COR-L47 (cell line): ENCODE measurements at regions not wholly inside any gene's neighbourhood (a gene's known extent, or its start where the extent isn't known, plus 50 kb on each side); places are given as distances from the start of the nearest gene placed in this dataset.

Experiments
- DNase-seq: peaks from one replicate; lab custom pipeline; 2025; lab: John Stamatoyannopoulos, UW

DNA sequence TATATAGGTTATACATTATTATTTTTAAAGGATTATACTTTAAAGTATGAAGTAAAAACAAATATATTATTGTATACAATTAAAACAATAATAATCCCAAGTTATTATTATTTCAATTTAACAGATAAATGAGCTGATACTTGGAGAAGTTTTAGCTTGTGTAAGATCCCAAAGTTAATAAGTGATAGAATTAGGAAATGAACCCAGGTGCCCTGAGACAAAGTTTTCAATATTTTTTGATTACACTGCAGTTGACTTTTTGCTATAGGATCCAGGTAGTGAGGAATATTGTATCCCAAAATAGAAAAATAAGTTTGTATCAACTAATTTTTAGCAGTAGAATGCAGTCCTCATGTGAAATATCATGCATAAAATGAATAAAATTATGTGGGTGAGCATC lies 543.2 kb upstream of the ZNF608 start:
- no peak for DNase-seq

DNA sequence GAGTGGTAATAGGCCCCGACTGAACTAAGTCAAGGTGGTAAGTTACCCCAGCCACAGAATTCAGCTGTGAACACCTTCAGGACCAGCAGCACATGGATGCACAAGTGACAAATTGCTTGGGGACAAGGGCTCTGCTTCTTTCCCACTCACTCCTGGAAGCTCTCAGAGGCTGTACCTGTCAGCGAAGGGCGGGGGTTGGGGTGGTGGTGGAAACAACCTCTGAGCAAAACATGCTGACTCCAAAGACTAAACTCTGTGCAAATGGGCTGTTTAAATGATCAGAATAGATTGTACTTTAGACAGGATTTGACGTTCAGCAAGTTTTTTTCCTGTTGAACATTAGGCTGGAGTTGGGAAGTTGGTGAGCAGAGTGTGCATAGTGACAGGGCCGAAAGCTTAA lies 544.5 kb upstream of the ZNF608 start:
- no peak for DNase-seq

DNA sequence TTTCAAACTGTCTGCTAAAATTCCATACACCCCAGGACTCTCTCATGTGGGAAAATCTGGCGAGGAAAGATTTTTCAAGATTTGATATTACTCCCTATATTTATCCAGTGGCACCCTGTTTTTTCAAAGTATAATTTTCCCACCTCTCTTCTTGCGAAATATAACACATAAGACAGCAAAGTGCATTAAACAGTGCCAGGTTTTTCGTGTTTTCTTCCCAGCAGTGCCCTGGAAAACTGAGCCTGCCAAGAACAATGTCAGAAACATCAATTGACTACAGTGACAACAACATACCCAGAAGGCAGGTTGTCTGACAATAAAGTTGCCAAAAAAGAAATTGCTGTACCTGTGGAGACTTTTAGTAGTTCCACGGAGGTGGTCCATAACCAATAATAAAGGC lies 545.0 kb upstream of the ZNF608 start:
- DNase-seq: no peak

DNA sequence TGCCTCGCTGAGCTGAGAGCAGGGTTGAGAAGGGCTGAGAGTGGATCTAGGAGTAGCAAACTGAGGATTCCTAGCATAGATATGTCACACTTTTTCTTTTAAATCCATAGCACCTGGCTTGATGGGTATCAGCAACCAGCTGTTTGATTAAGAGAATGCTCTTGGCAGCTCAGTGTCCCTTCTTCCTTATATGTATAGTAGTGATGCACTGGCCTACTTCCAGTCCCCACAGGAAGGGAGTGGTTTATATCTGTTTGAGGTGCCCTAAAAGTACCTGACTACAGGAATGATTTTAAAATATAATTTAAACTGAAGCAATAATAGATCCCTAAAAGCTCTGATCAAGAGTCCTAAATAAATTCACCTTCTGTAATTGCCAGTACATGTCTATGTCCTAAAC lies 546.8 kb upstream of the ZNF608 start:
- DNase-seq: no peak

DNA sequence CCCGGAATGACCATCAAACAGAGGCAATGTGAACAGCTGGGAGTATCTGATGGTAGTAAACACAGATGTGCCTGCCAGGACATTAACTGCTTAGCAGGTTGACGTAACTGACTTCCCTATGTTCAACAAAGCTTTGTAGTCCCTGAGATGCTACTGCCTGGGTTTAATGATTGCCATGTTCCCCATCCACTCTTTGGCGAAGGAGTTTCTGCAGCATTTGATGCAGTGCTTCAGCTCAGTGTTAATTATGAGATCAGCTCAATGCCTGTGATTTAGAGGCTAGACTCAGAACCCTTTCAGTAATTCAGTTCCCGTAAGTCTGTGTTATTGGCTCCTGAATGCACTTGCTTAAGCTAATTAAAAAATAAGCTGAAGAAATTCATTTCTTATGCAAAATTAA lies 547.3 kb upstream of the ZNF608 start:
- no peak for DNase-seq

DNA sequence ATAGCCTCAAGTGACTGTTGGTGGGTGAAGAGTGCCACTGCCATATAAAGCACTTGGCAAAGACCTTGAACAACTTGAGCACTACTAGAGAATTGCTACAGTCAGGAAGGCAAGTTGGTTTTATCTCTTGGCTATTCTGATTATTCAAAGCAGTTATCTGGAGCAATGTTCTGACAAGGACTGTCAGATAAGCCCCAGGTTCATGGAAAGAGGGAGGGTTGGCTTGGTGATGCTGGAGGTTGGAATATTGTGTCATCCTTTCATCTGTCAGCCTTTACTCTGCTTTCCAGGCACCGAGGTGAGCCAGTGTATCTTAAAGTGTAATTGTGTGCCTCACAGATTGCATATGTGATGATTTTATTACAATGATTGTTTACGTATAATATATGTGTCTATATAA lies 548.4 kb upstream of the ZNF608 start:
- DNase-seq: no peak

DNA sequence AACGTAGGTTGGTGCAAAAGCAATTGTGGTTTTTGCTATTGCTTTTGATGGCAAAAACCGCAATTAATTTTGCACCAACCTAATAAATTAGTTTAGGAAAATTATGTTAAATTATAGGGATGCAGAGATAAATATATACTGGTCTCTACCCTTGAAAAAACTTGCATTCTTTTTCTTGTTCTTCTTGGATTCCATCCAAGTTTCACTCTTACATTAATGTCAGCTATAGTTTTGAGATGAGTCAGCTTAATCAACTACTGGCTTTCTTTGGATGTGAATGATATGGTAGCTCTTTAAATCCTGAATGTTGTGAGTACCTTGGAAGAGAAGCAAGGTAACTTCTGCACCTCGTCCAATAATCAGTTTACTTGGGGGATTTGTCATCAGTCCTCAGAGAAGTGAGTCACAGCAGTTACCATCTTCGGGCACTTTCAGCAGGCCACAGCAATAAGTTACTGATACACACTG lies 549.0 kb upstream of the ZNF608 start:
- no peak for DNase-seq

DNA sequence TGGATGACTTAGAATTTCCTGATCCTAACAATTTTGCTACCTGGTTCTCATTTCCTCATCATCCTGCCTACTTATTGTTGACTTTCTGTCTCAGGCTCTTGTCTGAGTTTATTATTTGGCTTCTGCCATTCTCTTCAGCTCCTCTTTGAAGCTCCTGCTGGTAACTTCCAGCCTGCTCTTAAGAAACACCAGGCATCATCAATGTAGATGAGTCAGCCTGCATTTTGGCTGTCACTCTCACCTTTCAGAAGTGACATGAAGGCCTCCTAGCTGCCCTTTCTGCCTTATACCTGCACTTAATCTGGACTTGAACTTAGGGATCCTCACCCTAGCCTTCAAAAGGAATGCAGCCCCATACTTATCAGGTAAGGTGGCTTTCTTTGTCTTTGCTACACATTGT lies 551.8 kb upstream of the ZNF608 start:
- DNase-seq: no peak

DNA sequence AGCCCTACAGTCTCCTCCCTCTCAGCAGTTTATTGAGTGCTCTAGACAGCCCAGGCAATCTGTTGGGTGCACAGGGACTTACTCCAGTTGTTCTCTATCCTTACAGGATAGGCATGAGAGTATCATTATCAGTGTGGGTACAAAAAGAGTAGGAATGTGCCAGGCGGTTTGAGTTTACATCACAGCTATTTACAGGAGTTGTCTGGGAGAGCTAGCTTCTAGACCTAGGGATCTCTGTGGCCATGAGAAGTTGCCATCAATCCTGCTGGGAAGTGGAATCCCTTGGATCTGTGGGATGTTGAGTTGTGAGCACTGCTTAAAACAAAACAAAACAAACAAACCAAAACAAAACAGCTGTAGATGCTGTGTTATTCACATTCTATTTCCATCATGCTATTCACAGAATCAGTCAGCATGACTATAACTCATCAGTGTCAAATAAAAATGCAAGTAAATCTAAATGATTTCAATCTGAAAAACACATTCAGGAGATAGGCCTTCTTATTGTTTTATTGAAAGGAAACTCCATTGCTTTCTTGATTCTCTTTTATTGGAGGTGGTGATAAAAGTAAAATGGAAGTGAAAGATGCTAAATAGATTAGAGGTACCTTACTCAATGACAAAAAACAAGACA lies 552.4 kb upstream of the ZNF608 start:
- DNase-seq: no peak

DNA sequence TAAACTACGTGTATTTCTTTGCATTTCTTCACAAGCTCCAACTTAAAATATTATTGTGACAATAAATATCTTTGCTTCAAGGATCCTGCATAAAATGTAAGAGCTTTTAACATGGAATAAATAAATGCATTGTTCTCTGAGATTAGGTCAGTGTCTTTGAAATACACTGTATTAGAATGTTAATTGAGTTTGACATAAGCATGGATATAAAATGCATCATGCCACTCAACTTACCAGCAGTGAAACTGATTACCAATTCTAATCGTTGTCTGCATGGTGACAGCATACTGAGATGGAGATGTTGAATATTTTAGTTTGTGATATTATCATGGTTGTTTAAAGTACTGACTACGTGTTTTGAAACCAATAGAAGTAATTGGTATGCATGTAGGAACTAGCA lies 555.3 kb upstream of the ZNF608 start:
- DNase-seq: no peak

DNA sequence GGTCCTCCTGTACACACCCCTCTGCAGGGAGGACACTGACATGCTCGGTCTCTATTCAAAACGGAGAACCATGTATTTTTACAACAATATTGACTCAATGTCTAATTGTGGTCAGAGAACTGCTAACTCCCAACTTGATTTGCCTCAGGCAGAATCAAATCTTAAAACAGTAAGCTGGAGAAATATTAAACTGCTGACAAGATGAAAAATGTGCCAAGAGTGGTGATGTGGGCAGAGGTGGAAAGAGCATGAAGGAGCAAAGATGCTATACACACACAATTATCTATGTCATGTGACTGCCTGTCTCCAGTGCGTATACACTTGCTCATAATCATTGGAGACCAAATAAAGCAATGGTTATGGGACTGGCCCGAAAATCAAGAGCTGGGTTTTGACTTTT lies 556.1 kb upstream of the ZNF608 start:
- no peak for DNase-seq

DNA sequence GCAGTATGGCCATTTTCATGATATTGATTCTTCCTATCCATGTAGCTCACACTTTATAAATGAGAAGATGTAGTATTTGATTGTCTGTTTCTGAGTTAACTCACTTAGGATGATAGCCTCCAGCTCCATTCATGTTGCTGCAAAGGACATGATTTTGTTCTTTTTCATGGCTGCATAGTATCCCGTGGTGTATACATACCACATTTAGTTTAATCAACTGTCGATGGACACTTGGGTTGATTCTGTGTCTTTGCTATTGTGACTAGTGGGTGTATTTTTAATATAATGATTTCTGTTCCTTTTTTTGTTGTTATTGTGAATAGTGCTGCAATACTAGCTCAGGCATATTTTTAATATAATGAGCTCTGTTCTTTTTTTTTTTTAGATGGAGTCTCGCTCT lies 560.3 kb upstream of the ZNF608 start:
- DNase-seq: no peak

DNA sequence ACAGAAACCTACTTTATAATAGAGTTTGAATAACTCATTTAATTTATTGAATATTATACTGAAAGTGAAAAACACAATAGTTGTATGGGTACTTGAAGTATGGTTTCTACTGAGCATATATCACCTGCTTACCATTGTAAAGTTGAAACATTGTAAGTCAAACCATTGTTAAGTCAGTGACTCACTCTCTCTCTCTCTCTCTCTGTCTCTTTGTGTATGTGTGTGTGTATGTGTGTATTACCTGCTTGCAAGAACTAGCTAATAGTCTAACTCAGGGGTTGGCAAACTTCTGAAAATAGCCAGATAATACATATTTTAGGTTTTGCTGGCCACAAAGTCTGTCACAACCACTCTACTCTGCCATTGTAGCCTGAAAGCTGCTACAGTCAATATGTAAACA lies 564.3 kb upstream of the ZNF608 start:
- DNase-seq: no peak

DNA sequence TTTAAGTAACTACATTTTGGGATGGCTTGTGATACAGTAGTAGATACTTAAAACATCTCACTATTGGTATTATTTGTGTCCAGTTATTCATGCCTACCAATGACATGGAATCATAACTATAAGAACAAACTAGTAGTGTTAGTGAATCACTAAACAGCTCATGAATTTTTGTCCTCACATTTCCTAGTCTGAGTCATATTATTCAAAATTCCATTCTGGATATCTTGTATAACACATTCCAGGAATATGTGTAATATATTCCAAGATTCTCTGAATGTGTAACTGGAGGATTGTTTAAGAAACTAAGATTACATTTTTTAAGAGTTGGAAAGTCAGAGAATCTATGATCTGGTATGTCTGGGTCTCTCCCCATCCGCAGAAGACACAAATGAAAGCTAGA lies 565.3 kb upstream of the ZNF608 start:
- DNase-seq: no peak

DNA sequence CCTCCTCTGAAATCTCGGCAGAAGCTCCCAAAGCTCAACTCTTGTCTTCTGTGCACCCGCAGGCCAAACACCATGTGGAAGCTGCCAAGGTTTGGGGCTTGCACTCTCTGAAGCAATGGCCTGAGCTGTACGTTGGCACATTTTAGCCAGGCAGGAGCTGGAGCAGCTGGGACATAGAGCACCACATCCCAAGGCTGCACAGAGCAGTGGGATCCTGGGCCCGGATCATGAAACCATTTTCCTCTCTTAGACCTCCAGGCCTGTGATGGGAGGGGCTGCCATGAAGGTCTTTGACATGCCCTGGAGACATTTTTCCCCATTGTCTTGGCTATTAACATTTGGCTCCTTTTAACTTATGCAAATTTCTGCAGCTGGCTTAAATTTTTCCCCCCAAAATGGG lies 567.1 kb upstream of the ZNF608 start:
- DNase-seq: no peak

DNA sequence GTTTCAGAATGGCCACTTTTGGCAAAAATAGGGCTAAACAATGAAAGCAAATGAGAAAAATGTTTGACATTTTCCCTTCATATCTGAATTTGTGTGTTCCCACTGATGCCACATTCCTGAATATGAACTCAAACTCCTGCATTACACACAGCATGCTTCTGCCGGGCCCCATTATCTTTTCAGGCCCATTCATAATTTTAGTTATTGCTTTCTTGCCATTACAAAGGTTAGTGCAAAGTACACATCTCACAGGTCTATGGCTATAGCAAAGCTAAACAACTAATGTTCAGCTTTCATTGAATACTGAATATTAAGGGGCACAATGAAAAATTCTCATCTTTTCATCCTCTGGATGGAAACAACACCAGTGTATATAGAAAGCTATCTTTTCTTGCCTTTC lies 568.9 kb upstream of the ZNF608 start:
- DNase-seq: no peak

DNA sequence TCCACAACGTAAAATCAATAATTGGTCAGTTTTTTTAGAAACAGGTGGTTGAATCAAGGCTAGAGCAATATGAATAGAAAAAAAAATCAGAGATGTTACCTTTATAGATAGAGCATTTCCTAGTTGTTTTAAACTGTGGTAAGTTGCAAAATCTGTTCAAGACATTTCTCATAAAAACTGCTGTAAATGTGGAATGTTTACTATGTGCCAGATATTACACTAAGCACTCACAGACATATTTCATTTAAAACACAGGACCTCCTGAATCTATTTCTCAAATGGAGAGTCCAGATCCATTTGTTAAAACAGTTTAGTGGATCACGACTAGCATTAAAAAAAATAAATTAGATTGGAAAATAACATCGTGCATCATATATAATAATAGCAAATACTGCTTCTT lies 570.0 kb upstream of the ZNF608 start:
- DNase-seq: no peak

DNA sequence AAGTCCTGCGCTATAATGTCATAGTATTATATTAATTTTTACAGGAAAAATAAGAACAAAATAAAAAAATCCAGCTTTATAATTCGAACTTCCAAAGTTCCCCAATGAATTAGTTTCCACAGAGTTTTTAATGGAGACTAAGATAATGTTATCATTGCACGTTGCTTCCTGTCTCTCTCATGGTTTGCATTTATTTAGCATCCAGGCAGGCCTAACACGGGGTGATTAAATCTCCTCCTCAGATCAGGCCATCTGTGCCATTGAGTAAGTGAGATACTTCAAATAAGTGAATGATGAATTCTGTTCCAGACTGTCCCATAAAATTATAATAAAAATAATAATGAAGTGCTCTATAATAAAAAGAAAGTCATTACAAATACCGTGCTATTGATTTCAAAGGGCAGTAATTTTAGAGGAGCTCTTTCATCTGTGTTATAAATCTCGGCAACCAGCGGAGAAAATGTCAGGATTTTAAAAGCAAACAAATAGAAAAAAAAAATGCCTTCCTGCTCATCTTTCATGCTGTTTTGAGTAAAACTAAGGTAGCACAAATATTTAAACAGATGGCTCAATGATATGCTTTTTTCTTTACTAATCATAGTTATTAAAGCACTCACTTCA lies 570.6 kb upstream of the ZNF608 start:
- peak; percentile 94 for DNase-seq

DNA sequence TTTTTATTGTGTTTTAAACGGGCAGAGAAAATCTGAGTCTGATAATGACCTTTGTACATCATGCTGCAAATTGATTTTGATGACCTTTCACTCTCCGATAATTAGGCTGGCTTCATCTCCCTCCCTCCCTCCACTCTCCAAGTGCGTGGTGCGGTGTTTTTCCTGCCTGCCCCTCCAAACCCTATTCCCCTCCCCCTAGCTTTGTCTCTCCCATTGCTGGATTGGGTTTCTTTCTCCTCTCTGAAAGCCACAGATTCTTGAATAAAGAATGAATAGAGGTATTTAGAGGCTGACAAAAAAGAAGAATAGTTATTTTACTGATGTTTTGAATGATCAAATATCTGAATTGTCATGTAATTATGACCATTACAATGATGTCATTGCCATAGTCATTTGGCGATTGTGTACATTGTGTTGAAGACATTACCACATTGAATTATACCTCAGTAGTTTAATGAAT lies 571.1 kb upstream of the ZNF608 start:
- peak; percentile 94 for DNase-seq

DNA sequence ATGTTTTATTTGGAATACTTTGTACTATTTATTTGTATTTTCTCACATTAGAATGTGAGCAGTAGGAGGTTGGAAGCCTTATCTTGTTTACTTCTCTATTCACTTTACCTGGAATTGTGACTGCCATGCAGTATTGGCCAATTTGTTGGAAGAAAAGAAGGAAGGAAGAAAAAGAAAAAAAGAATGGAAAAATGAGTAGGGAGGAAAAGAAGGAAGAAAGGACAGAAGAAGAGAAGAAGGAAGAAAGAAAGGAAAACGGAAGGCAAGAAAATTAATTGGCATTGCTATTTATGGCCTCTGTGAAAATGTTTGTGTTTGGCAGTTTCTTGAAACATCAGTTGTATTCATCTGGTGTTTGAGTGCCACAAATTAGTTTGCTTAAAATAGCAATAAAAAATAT lies 575.2 kb upstream of the ZNF608 start:
- no peak for DNase-seq

DNA sequence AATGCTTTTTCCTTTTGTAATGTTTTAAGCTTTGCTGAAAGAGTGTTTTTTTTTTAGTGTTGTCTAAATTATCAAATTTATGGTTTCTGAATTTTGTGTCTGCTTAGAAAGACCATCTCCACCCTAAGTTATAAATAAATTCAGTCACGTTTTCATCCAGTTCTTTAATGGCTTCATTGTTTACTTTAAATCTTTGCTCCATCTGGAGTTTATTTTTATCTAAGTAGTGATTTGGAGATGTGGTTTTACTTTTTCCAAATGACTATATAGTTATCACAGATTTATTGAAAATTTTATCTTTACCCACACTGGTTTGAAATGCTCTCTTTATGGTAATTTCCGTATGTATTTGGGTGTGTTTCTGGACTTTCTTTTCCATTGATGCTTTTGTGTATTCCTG lies 577.2 kb upstream of the ZNF608 start:
- DNase-seq: no peak

DNA sequence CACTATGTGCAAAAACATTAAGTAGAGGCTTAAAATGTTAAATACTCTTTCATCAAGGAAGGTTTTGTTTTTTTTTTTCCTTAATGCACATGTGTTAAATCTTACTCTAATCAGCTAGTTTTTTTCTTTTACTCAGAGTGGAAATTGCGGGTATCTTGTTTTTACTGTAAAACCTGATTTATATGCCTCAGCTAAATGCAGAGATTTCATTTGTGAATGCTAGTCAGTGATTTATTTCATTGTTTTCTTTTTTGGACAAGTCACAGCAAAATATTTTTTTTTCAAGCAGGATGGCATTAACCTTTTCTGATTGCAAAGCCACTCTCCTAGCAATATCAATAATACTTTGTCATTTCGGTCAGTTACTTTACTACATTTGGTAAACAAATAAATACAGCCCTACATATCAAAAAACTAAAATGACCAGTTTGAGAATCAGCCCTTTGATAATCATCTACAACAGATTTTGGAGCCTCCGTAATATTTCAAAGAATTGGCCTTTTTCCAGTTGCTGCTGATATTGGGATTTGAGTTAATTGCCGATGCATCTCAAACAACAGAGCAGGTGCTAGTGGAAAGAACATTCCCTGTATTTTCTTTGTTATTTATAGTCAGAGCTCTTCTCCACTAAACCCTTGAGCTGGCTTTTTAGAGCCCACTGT lies 579.2 kb upstream of the ZNF608 start:
- peak; percentile 94 for DNase-seq

DNA sequence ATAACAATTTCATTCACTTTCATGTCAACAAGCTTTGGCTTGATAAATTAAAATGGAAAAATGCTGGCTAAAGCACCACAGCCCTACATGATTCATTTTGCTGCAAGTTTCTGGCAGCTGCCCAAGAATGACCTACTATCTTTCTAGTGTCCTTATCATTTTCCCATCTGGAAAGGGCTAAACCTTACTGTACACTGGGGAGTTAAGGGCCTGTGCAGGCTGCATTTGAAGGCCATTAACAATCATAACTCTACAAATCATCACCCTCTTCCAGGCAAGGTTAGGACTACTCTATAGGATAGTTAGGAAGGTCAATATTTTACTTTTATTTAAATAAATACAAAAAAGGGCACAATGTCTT lies 579.7 kb upstream of the ZNF608 start:
- peak; percentile 94 for DNase-seq

DNA sequence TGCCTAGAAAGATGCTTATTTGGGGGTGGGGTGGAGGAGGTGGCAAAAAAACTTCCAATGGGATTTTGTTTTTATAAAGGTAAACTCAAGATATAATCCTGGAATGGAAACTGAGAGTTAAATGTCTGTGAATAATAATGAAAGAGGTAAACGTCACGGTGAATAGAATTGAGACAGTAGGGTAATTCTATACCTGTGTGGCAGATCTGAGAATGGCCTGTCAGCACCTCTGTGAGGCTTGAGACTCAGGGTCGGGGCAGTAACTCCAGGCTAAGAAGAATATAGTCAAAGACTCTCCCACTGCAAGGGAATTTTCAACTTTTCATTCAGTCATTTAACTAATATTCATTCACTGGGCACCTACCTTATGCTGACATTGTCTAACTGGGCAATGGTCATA lies 581.2 kb upstream of the ZNF608 start:
- no peak for DNase-seq
